H9 (cell line): ENCODE measurements at regions not wholly inside any gene's neighbourhood (a gene's known extent, or its start where the extent isn't known, plus 50 kb on each side); places are given as distances from the start of the nearest gene placed in this dataset.

Experiments
- DNase-seq: peaks from one replicate; pipeline ENCODE4 v3.0.0-alpha.2; 2017
- H2AFZ ChIP-seq: one replicate; pipeline ENCODE4 v1.6.1; 2013; ENCODE audit warnings: mild to moderate bottlenecking, low read length, control low read depth, moderate library complexity
- H2AK5ac ChIP-seq: 2 replicates; pipeline ENCODE4 v1.6.1; 2013; ENCODE audit warnings: low read length, control low read depth, mixed read lengths; ENCODE audit not compliant: insufficient read length
- H2BK120ac ChIP-seq: one replicate; pipeline ENCODE4 v1.6.1; 2013; ENCODE audit warnings: low read depth, mild to moderate bottlenecking, low read length, control low read depth, inconsistent platforms; ENCODE audit not compliant: poor library complexity, severe bottlenecking
- H2BK12ac ChIP-seq: 2 replicates; pipeline ENCODE4 v1.6.1; 2013; ENCODE audit warnings: low read length, control low read depth, mixed read lengths, low read depth; ENCODE audit not compliant: insufficient read length
- H2BK15ac ChIP-seq: 2 replicates; pipeline ENCODE4 v1.6.1; 2013; ENCODE audit warnings: low read depth, low read length, control low read depth
- H2BK20ac ChIP-seq: one replicate; pipeline ENCODE4 v1.6.1; 2013; ENCODE audit warnings: low read depth, mild to moderate bottlenecking, low read length, control low read depth, inconsistent platforms; ENCODE audit not compliant: poor library complexity, severe bottlenecking
- H2BK5ac ChIP-seq: 2 replicates; pipeline ENCODE4 v1.6.1; 2013; ENCODE audit warnings: low read length, control low read depth, mixed read lengths; ENCODE audit not compliant: insufficient read length
- H3K14ac ChIP-seq: 2 replicates; pipeline ENCODE4 v1.6.1; 2013; ENCODE audit warnings: low read length, control low read depth; ENCODE audit not compliant: insufficient read depth
- H3K18ac ChIP-seq: 2 replicates; pipeline ENCODE4 v1.6.1; 2013; ENCODE audit warnings: low read depth, mild to moderate bottlenecking, mixed read lengths, low read length, control low read depth; ENCODE audit not compliant: insufficient read length
- H3K23ac ChIP-seq: 2 replicates; pipeline ENCODE4 v1.6.1; 2013; ENCODE audit warnings: low read length, control low read depth, mixed read lengths, low read depth; ENCODE audit not compliant: insufficient read length
- H3K23me2 ChIP-seq: 2 replicates; pipeline ENCODE4 v1.6.1; 2013; ENCODE audit warnings: low read depth, mild to moderate bottlenecking, mixed read lengths, low read length, control low read depth; ENCODE audit not compliant: insufficient read length, poor library complexity, severe bottlenecking
- H3K27ac ChIP-seq: 2 replicates; pipeline ENCODE4 v1.5.1; 2013; ENCODE audit warnings: low read length, control low read depth, mixed read lengths, low read depth; ENCODE audit not compliant: insufficient read length
- H3K27me3 ChIP-seq: 2 replicates; pipeline ENCODE4 v1.6.1; 2013; ENCODE audit warnings: low read length, control low read depth, inconsistent platforms; ENCODE audit not compliant: insufficient read depth
- H3K4ac ChIP-seq: 2 replicates; pipeline ENCODE4 v1.6.1; 2013; ENCODE audit warnings: low read depth, mild to moderate bottlenecking, control low read depth, inconsistent platforms, low read length, moderate library complexity
- H3K4me1 ChIP-seq: 2 replicates; pipeline ENCODE4 v1.6.1; 2013; ENCODE audit warnings: low read length, control low read depth, inconsistent platforms; ENCODE audit not compliant: insufficient read depth
- H3K4me2 ChIP-seq: 2 replicates; pipeline ENCODE4 v1.6.1; 2013; ENCODE audit warnings: low read length, control low read depth, mixed read lengths; ENCODE audit not compliant: insufficient read length, insufficient read depth
- H3K56ac ChIP-seq: 2 replicates; pipeline ENCODE4 v1.6.1; 2013; ENCODE audit warnings: low read depth, mild to moderate bottlenecking, mixed read lengths, low read length, control low read depth; ENCODE audit not compliant: insufficient read length
- H3K79me1 ChIP-seq: 2 replicates; pipeline ENCODE4 v1.6.1; 2013; ENCODE audit warnings: low read depth, mild to moderate bottlenecking, moderate library complexity, low read length, control low read depth, inconsistent platforms; ENCODE audit not compliant: insufficient read depth, poor library complexity, severe bottlenecking
- H3K79me2 ChIP-seq: 2 replicates; pipeline ENCODE4 v1.6.1; 2013; ENCODE audit warnings: low read length, control low read depth, inconsistent platforms; ENCODE audit not compliant: insufficient read depth
- H3K9ac ChIP-seq: 2 replicates; pipeline ENCODE4 v1.6.1; 2013; ENCODE audit warnings: low read length, control low read depth, mixed read lengths; ENCODE audit not compliant: insufficient read length; ENCODE audit errors: extremely low read depth
- H3K9me3 ChIP-seq: one replicate; pipeline ENCODE4 v1.6.1; 2013; ENCODE audit warnings: low read depth, low read length, inconsistent platforms; ENCODE audit not compliant: control insufficient read depth
- H3T11ph ChIP-seq: one replicate; pipeline ENCODE4 v1.6.1; 2013; ENCODE audit warnings: mild to moderate bottlenecking, low read length, control low read depth, inconsistent platforms
- H4K20me1 ChIP-seq: one replicate; pipeline ENCODE4 v1.6.1; 2013; ENCODE audit not compliant: control insufficient read depth, insufficient read length, insufficient read depth
- H4K5ac ChIP-seq: 2 replicates; pipeline ENCODE4 v1.6.1; 2013; ENCODE audit warnings: low read depth, mild to moderate bottlenecking, mixed read lengths, low read length, control low read depth; ENCODE audit not compliant: insufficient read length
- H4K8ac ChIP-seq: replicated peaks from 2 replicates; pipeline ENCODE4 v1.6.1; 2013; ENCODE audit warnings: low read length, control low read depth, mixed read lengths, low read depth; ENCODE audit not compliant: insufficient read length
- H4K91ac ChIP-seq: 2 replicates; pipeline ENCODE4 v1.6.1; 2013; ENCODE audit warnings: low read depth, mild to moderate bottlenecking, moderate library complexity, mixed read lengths, low read length, control low read depth; ENCODE audit not compliant: insufficient read length
- H3K27ac Mint-ChIP-seq, 3 experiments: 2 replicates in 2 of 3; 3 replicates in 1 of 3; pipeline ENCODE4 v1.8.0; 2020 to 2021; ENCODE audit warnings: mixed read lengths in 3 of 3, mild to moderate bottlenecking in 1 of 3, moderate library complexity in 1 of 3
- H3K27me3 Mint-ChIP-seq: 2 replicates; pipeline ENCODE4 v1.8.0; 2021; ENCODE audit warnings: low read depth, mild to moderate bottlenecking, moderate library complexity, mixed read lengths
- H3K36me3 Mint-ChIP-seq, 3 experiments: 2 replicates in 2 of 3; 3 replicates in 1 of 3; pipeline ENCODE4 v1.8.0; 2020 to 2021; ENCODE audit warnings: low read depth in 3 of 3, mixed read lengths in 3 of 3; ENCODE audit not compliant: insufficient read depth in 1 of 3
- H3K4me1 Mint-ChIP-seq, 2 experiments: 2 replicates each; pipeline ENCODE4 v1.8.0; 2020; ENCODE audit warnings: mixed read lengths in 2 of 2
- H3K4me3 Mint-ChIP-seq, 2 experiments: 2 replicates in 1 of 2; 3 replicates in 1 of 2; pipeline ENCODE4 v1.8.0; 2020 to 2021; ENCODE audit warnings: mild to moderate bottlenecking in 2 of 2, mixed read lengths in 2 of 2, moderate library complexity in 1 of 2
- H3K9me3 Mint-ChIP-seq, 2 experiments: 2 replicates in 1 of 2; 3 replicates in 1 of 2; pipeline ENCODE4 v1.8.0; 2020; ENCODE audit warnings: mild to moderate bottlenecking in 2 of 2, mixed read lengths in 2 of 2, moderate library complexity in 1 of 2
- TF ChIP-seq, protein P1 (sequence below): fragments of 200-600 bp; sonication (generic); conservative IDR thresholded peaks from 3 replicates; pipeline ENCODE4 v1.8.0; 2021; ENCODE audit warnings: antibody characterized with exemption, mild to moderate bottlenecking

DNA sequence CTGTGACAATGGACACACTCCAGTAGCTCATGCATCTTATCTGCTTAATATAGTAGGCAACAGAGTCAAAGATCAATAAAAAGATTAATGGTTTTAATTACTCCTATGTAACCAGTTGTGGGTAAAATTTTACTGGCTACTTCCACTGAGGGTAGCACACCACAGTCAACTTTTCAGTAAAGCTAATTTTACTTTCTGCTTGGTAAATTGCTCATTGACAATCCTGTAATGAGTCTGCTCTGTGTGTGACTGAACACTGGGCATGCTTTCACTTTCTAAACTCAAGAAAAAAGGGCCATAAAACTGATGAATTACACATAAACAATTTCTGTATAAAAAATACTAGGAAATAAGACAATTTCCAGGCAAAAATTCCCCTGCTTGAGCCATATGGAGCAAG lies 838.3 kb downstream of the VGLL3 start:
- H3K23me2 ChIP-seq, result no peaks in the 10 kb centered on the region
- no peak overlapping the region for H2BK20ac ChIP-seq
- H4K20me1 ChIP-seq, result no peaks in the 10 kb centered on the region
- Mint-ChIP-seq H3K4me3 (no peak overlapping the region), H3K36me3 (peaks cover 0 to 3% (median 0%) of the 10 kb centered on the region in 3 experiments; a peak in 2 of 7 replicates), H3K9me3 (0 out of 5 replicates have a peak, but pooled peaks cover 0 to 2% of the 10 kb centered on the region in 2 experiments), H3K4me1 (no peaks in the 10 kb centered on the region), H3K27me3 (no peaks in the 10 kb centered on the region), H3K27ac (no peak overlapping the region)
- TF ChIP-seq, protein P1, sequence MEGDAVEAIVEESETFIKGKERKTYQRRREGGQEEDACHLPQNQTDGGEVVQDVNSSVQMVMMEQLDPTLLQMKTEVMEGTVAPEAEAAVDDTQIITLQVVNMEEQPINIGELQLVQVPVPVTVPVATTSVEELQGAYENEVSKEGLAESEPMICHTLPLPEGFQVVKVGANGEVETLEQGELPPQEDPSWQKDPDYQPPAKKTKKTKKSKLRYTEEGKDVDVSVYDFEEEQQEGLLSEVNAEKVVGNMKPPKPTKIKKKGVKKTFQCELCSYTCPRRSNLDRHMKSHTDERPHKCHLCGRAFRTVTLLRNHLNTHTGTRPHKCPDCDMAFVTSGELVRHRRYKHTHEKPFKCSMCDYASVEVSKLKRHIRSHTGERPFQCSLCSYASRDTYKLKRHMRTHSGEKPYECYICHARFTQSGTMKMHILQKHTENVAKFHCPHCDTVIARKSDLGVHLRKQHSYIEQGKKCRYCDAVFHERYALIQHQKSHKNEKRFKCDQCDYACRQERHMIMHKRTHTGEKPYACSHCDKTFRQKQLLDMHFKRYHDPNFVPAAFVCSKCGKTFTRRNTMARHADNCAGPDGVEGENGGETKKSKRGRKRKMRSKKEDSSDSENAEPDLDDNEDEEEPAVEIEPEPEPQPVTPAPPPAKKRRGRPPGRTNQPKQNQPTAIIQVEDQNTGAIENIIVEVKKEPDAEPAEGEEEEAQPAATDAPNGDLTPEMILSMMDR, result no peak
- H3K4me2 ChIP-seq, result no peak overlapping the region
- H3K14ac ChIP-seq, result no peak overlapping the region
- no peaks in the 10 kb centered on the region for H3K79me2 ChIP-seq
- no peak overlapping the region for H2AFZ ChIP-seq
- H2BK5ac ChIP-seq, result no peak overlapping the region
- no peaks in the 10 kb centered on the region for H3K27me3 ChIP-seq
- no peak overlapping the region for H3K9ac ChIP-seq
- no peak overlapping the region for H2BK120ac ChIP-seq
- no peak overlapping the region for H4K91ac ChIP-seq
- H3K9me3 ChIP-seq, result no peaks in the 10 kb centered on the region
- H3K27ac ChIP-seq, result no peak overlapping the region
- no peak overlapping the region for H3T11ph ChIP-seq
- no peaks in the 10 kb centered on the region for H3K79me1 ChIP-seq
- H4K8ac ChIP-seq, result no peak overlapping the region
- no peak overlapping the region for H2BK12ac ChIP-seq
- no peak overlapping the region for H3K56ac ChIP-seq
- DNase-seq, result no peak
- H3K23ac ChIP-seq, result no peak overlapping the region
- H2AK5ac ChIP-seq, result no peak overlapping the region
- no peak overlapping the region for H2BK15ac ChIP-seq
- H4K5ac ChIP-seq, result no peak overlapping the region
- H3K18ac ChIP-seq, result no peak overlapping the region
- no peaks in the 10 kb centered on the region for H3K4me1 ChIP-seq
- H3K4ac ChIP-seq, result no peak overlapping the region
